Spleen (tissue), 7 donors: ENCODE measurements at regions not wholly inside any gene's neighbourhood (a gene's known extent, or its start where the extent isn't known, plus 50 kb on each side); places are given as distances from the start of the nearest gene placed in this dataset.

Experiments used
- POLR2A ChIP-seq, 3 donors: fragments of 450-650 bp; IDR thresholded peaks; one replicate each; pipeline ENCODE4 v1.5.1; 2017; ENCODE audit warnings: antibody characterized with exemption in 3 of 3, mild to moderate bottlenecking in 1 of 3
- POLR2AphosphoS5 ChIP-seq, 3 donors: sonication (generic); formaldehyde crosslinking; IDR thresholded peaks; one replicate each; pipeline ENCODE4 v1.5.1; 2017; ENCODE audit warnings: antibody characterized with exemption in 3 of 3
- TF ChIP-seq, protein P1 (sequence below), 11 experiments: fragments of 200-600 bp in 7 of 11; fragments of 450-650 bp in 4 of 11; sonication (generic) in 4 of 11; IDR thresholded peaks in 8 of 11; conservative IDR thresholded peaks in 3 of 11; 1 replicate in 7 of 11; 2 replicates in 4 of 11; pipeline versions ENCODE4 v1.4.0 to v1.8.0; 2016 to 2021; ENCODE audit warnings: antibody characterized with exemption in 11 of 11, inconsistent platforms in 4 of 11, mild to moderate bottlenecking in 1 of 11
- donor health status: DM: no; HTN: no; CAD: no; lungs with moderate emphysema.
- donor health status: DM: no; HTN: no; CAD: no.
- donor health status: DM: no; HTN: no; CAD: no.

DNA sequence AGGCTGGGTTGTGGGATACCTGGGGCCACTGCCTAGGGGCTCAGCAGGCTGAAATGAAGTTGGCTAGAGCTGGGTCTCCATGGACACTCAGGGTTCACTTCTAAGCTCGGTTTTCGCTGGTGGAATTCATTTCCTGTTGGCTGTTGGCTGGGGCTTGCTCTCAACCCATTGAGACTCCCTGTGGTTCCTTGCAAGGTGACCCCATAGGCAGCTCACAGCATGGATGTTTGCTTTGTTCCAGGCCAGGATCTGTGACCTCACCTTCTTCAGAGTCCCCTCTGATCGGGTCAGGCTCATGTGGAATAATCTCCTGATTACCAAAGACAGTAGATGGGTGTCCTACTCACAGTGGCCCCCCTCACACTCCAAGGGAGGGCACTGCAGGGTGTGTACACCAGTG lies 229.3 kb downstream of the QKI start:
- TF ChIP-seq, protein P1, sequence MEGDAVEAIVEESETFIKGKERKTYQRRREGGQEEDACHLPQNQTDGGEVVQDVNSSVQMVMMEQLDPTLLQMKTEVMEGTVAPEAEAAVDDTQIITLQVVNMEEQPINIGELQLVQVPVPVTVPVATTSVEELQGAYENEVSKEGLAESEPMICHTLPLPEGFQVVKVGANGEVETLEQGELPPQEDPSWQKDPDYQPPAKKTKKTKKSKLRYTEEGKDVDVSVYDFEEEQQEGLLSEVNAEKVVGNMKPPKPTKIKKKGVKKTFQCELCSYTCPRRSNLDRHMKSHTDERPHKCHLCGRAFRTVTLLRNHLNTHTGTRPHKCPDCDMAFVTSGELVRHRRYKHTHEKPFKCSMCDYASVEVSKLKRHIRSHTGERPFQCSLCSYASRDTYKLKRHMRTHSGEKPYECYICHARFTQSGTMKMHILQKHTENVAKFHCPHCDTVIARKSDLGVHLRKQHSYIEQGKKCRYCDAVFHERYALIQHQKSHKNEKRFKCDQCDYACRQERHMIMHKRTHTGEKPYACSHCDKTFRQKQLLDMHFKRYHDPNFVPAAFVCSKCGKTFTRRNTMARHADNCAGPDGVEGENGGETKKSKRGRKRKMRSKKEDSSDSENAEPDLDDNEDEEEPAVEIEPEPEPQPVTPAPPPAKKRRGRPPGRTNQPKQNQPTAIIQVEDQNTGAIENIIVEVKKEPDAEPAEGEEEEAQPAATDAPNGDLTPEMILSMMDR (IDR thresholded peaks at IDR 0.05 in 8 of 11, conservative IDR thresholded peaks at IDR 0.05 in 3 of 11), result no peak
- TF ChIP-seq POLR2A (IDR thresholded peaks at IDR 0.05) (no peak), POLR2AphosphoS5 (IDR thresholded peaks at IDR 0.05) (no peak)
